Panc1 (cell line): ENCODE measurements at regions not wholly inside any gene's neighbourhood (a gene's known extent, or its start where the extent isn't known, plus 50 kb on each side); places are given as distances from the start of the nearest gene placed in this dataset.

Experiments
- ATAC-seq: fragments of 200-7000 bp; cut with Tn5 transposase; 2 replicates; pipeline ENCODE4 v1.9.1; 2020; ENCODE audit warnings: mild to moderate bottlenecking, moderate library complexity
- BruUV-seq: library from RNA; stranded (reverse); fragments of 400-500 nt; replicated peaks from 2 replicates; lab custom pipeline; 2021; lab: Mats Ljungman, UMichigan
- CTCF ChIA-PET: fragments of 300-600 bp; sonication (Branson Sonifier 250); formaldehyde crosslinking; loops from one replicate; lab custom pipeline; 2022; ENCODE audit warnings: antibody characterized with exemption; lab: Charles Lee
- POLR2A ChIA-PET: fragments of 300-600 bp; sonication (Branson Sonifier 250); formaldehyde crosslinking; loops from one replicate; lab custom pipeline; 2022; ENCODE audit warnings: antibody characterized with exemption; lab: Charles Lee
- DNase-seq: peaks from one replicate; pipeline ENCODE4 v3.0.0-alpha.2; 2010; ENCODE audit warnings: low read depth, low spot score
- H3K27ac ChIP-seq: 2 replicates; pipeline ENCODE4 v1.5.1; 2011; ENCODE audit warnings: mild to moderate bottlenecking, low read length, inconsistent platforms
- H3K27me3 ChIP-seq: fragments of 200-500 bp; sonication (Bioruptor generic); 2 replicates; pipeline ENCODE4 v1.6.0; 2014; ENCODE audit warnings: low read length, inconsistent platforms; ENCODE audit not compliant: control insufficient read depth, insufficient read depth
- H3K36me3 ChIP-seq: fragments of 200-500 bp; sonication (Bioruptor generic); 2 replicates; pipeline ENCODE4 v1.5.1; 2014; ENCODE audit warnings: inconsistent platforms, mild to moderate bottlenecking, low read length, moderate library complexity; ENCODE audit not compliant: control insufficient read depth, insufficient read depth
- H3K4me1 ChIP-seq: 2 replicates; pipeline ENCODE4 v1.5.1; 2011; ENCODE audit warnings: inconsistent platforms, mild to moderate bottlenecking, low read length, moderate library complexity; ENCODE audit not compliant: control insufficient read depth, insufficient read depth
- H3K4me3 ChIP-seq, 2 experiments: 2 replicates each; pipeline ENCODE4 v1.5.1; 2011 to 2012; ENCODE audit warnings: low read depth in 2 of 2, low read length in 2 of 2, mild to moderate bottlenecking in 2 of 2, inconsistent platforms in 1 of 2, moderate library complexity in 1 of 2
- H3K9me3 ChIP-seq: fragments of 200-500 bp; sonication (Bioruptor generic); 2 replicates; pipeline ENCODE4 v1.5.1; 2014; ENCODE audit warnings: low read depth, mild to moderate bottlenecking, inconsistent platforms, low read length, moderate library complexity; ENCODE audit not compliant: control insufficient read depth, insufficient read depth
- POLR2AphosphoS5 ChIP-seq: IDR thresholded peaks from 2 replicates; pipeline ENCODE4 v1.6.1; 2012; ENCODE audit warnings: mild to moderate bottlenecking, low read depth, low read length, moderate library complexity
- SIN3A ChIP-seq: IDR thresholded peaks from 2 replicates; pipeline ENCODE4 v1.6.1; 2012; ENCODE audit warnings: low read depth, mild to moderate bottlenecking, low read length, moderate library complexity, borderline replicate concordance; ENCODE audit not compliant: insufficient read depth
- TCF7L2 ChIP-seq: IDR thresholded peaks from 2 replicates; pipeline ENCODE4 v1.6.1; 2011; ENCODE audit warnings: mild to moderate bottlenecking, low read depth, low read length, inconsistent platforms
- in situ Hi-C: cut with HindIII; loops from 2 replicates; pipeline ENCODE4 v1.10.0; 2016; ENCODE audit warnings: low sequenced_read_pairs, low pct_unique_long_range_greater_than_20kb
- intact Hi-C: fragments of 100-400 bp; cut with micrococcal nuclease; formaldehyde crosslinking; loops from one replicate; pipeline ENCODE4 v1.10.0; 2022; ENCODE audit not compliant: unreplicated experiment
- TF ChIP-seq, protein P1 (sequence below), 2 experiments: IDR thresholded peaks; 2 replicates each; pipeline ENCODE4 v1.6.1; 2011 to 2012; ENCODE audit warnings: low read depth in 2 of 2, control low read depth in 1 of 2, low read length in 1 of 2, mild to moderate bottlenecking in 1 of 2, moderate library complexity in 1 of 2; ENCODE audit not compliant: insufficient read depth in 1 of 2
- TF ChIP-seq, protein P2 (sequence below): fragments of 450-650 bp; IDR thresholded peaks from 2 replicates; pipeline ENCODE4 v1.5.1; 2017; ENCODE audit warnings: mild to moderate bottlenecking

DNA sequence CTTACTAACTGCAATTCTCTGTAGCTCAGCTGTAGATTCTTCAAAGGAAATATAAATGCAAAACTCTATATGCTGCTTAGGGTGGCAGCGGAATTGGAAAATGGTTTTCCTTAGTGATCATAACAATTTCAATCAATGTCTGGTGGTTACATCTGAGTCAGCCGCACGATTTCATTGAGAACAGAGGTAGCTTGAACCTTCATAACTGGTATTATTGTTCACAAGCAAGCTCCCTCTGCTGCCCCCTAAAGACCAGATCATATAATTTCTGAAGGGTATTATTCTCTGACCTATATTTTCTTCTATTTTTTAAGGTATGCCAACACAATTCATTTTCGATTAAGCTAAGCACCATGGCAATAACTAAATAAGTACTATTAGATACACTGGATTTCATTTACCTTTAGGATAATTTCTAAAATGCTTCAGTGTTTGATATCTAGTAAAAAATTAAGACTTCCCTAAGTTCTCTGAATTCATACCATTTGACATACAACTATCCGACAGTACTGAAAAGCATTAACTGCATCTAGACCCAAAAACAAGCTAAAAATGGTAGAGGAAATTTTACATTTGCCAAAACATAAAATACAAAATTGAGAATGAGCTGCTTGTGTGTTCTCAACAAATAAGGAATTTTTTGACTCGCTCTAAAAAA is 181.1 kb upstream of the SPEF2 start:
- H3K9me3 ChIP-seq: no peaks in the 10 kb centered on the region; the same call in 1 of the 2 replicates
- H3K27ac ChIP-seq: no peak overlapping the region
- in situ Hi-C loops (no loop called here), intact Hi-C loops (no loop called here)
- no TSS peak for BruUV-seq
- no peaks in the 10 kb centered on the region for H3K36me3 ChIP-seq
- ATAC-seq (no peak), DNase-seq (no peak)
- POLR2A ChIA-PET: interaction anchor here (0.5 kb wide), 1 partner anchor 856 kb away, joined by 5 read pairs; no protein-coding TSS in a partner anchor
- no peak overlapping the region for H3K4me3 ChIP-seq
- H3K27me3 ChIP-seq: no peaks in the 10 kb centered on the region
- H3K4me1 ChIP-seq: no peaks in the 10 kb centered on the region
- CTCF ChIA-PET: no interaction called here
- TF ChIP-seq TCF7L2: no peak
- TF ChIP-seq, protein P1, sequence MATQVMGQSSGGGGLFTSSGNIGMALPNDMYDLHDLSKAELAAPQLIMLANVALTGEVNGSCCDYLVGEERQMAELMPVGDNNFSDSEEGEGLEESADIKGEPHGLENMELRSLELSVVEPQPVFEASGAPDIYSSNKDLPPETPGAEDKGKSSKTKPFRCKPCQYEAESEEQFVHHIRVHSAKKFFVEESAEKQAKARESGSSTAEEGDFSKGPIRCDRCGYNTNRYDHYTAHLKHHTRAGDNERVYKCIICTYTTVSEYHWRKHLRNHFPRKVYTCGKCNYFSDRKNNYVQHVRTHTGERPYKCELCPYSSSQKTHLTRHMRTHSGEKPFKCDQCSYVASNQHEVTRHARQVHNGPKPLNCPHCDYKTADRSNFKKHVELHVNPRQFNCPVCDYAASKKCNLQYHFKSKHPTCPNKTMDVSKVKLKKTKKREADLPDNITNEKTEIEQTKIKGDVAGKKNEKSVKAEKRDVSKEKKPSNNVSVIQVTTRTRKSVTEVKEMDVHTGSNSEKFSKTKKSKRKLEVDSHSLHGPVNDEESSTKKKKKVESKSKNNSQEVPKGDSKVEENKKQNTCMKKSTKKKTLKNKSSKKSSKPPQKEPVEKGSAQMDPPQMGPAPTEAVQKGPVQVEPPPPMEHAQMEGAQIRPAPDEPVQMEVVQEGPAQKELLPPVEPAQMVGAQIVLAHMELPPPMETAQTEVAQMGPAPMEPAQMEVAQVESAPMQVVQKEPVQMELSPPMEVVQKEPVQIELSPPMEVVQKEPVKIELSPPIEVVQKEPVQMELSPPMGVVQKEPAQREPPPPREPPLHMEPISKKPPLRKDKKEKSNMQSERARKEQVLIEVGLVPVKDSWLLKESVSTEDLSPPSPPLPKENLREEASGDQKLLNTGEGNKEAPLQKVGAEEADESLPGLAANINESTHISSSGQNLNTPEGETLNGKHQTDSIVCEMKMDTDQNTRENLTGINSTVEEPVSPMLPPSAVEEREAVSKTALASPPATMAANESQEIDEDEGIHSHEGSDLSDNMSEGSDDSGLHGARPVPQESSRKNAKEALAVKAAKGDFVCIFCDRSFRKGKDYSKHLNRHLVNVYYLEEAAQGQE (IDR thresholded peaks at IDR 0.05; ENCODE audit: insufficient read depth in 1 of 2, low read depth in 2 of 2, low read length in 1 of 2): no peak
- TF ChIP-seq POLR2AphosphoS5: no peak
- TF ChIP-seq, protein P2, sequence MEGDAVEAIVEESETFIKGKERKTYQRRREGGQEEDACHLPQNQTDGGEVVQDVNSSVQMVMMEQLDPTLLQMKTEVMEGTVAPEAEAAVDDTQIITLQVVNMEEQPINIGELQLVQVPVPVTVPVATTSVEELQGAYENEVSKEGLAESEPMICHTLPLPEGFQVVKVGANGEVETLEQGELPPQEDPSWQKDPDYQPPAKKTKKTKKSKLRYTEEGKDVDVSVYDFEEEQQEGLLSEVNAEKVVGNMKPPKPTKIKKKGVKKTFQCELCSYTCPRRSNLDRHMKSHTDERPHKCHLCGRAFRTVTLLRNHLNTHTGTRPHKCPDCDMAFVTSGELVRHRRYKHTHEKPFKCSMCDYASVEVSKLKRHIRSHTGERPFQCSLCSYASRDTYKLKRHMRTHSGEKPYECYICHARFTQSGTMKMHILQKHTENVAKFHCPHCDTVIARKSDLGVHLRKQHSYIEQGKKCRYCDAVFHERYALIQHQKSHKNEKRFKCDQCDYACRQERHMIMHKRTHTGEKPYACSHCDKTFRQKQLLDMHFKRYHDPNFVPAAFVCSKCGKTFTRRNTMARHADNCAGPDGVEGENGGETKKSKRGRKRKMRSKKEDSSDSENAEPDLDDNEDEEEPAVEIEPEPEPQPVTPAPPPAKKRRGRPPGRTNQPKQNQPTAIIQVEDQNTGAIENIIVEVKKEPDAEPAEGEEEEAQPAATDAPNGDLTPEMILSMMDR: peak; percentile 26; the same call in 1 of the 2 replicates

DNA sequence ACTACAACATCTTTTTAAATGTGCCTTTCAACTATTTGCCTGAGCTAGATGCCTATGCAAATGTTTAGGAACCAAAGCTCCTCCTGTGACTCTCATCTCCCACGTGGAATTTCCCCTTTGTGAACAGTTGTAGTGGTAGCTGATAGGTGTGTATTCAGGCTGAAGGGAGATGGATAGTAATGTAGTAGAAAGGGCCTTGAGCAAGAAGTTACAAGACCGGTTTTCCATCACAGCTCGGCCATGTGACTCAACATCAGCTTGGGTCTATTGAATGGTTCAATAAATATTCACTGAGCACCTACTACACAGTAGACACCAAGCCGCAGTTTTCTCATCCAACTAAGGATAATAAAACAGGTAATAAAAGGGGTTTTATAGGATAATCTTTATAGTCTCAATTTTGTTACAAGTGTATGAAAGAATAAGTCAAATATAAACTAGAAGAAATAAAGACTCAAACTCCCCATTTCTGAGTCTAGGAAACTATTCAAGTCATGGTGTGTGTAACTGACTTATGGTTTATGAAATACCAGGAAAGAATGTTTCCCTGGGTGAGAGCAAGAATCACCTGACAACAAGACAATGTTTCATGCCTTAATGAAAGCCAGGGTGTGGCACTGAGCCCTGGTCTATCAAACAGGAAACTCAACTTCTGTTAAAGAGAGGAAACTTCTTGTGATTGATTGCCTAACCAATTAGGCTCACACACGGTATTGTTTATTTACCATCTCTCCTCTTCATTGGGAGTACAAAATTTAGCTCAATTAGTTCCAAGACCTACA is 187.1 kb upstream of the SPEF2 start:
- DNase-seq: no peak
- no peaks in the 10 kb centered on the region for H3K27me3 ChIP-seq
- H3K4me3 ChIP-seq: no peak overlapping the region
- no peaks in the 10 kb centered on the region for H3K36me3 ChIP-seq
- H3K9me3 ChIP-seq: no peaks in the 10 kb centered on the region; the same call in 1 of the 2 replicates
- ChIA-PET POLR2A (no interaction called here), CTCF (no interaction called here)
- in situ Hi-C loops: no loop called here
- intact Hi-C loops: no loop called here
- no TSS peak for BruUV-seq
- ATAC-seq: no peak
- H3K4me1 ChIP-seq: no peaks in the 10 kb centered on the region
- no peak overlapping the region for H3K27ac ChIP-seq
- TF ChIP-seq POLR2AphosphoS5 (no peak), SIN3A (no peak), TCF7L2 (no peak)
- TF ChIP-seq, protein P1 (IDR thresholded peaks at IDR 0.05; ENCODE audit: insufficient read depth in 1 of 2, low read depth in 2 of 2, low read length in 1 of 2): no peak
- TF ChIP-seq, protein P2: no peak
